BLaER1 treated with 17β-estradiol and CSF1 and Interleukin-3, amounts not matched to agents 10 nM and 100 nM (cell line): ENCODE measurements at regions not wholly inside any gene's neighbourhood (a gene's known extent, or its start where the extent isn't known, plus 50 kb on each side); places are given as distances from the start of the nearest gene placed in this dataset.

Experiments used
- H3K27ac ChIP-seq, 11 experiments: shearing (Covaris generic); formaldehyde crosslinking; 2 replicates each; pipeline ENCODE4 v1.8.1; 2022
- H3K27me3 ChIP-seq, 11 experiments: shearing (Covaris generic); formaldehyde crosslinking; 2 replicates each; pipeline ENCODE4 v1.8.1; 2022
- H3K36me3 ChIP-seq, 11 experiments: shearing (Covaris generic); formaldehyde crosslinking; 2 replicates each; pipeline ENCODE4 v1.8.1; 2022
- H3K4me1 ChIP-seq, 10 experiments: shearing (Covaris generic); formaldehyde crosslinking; 2 replicates each; pipeline ENCODE4 v1.8.1; 2022
- H3K4me2 ChIP-seq, 11 experiments: shearing (Covaris generic); formaldehyde crosslinking; 2 replicates each; pipeline ENCODE4 v1.8.1; 2022
- H3K4me3 ChIP-seq, 10 experiments: shearing (Covaris generic); formaldehyde crosslinking; 2 replicates each; pipeline ENCODE4 v1.8.1; 2022
- H3K9ac ChIP-seq, 11 experiments: shearing (Covaris generic); formaldehyde crosslinking; 2 replicates each; pipeline ENCODE4 v1.8.1; 2022
- H3K9me3 ChIP-seq, 11 experiments: shearing (Covaris generic); formaldehyde crosslinking; replicated peaks in 1 of 11; 2 replicates each; pipeline ENCODE4 v1.8.1; 2022
- H4K20me1 ChIP-seq, 11 experiments: shearing (Covaris generic); formaldehyde crosslinking; 2 replicates each; pipeline ENCODE4 v1.8.1; 2022
- Cebpa-rat ChIP-seq, 11 experiments: shearing (Covaris generic); IDR thresholded peaks; 2 replicates each; pipeline ENCODE4 v1.8.1; 2022

GRCh38 chr5:19143935-19144334 lies 844.1 kb downstream of the CDH18 start:
- no peak overlapping the region for H3K4me3 ChIP-seq
- H3K9me3 ChIP-seq = no peaks in the 10 kb centered on the region
- no peak overlapping the region for H3K4me2 ChIP-seq
- no peak overlapping the region for H3K9ac ChIP-seq
- H3K27ac ChIP-seq = no peak overlapping the region
- no peaks in the 10 kb centered on the region for H3K27me3 ChIP-seq
- no peak for TF ChIP-seq Cebpa-rat (IDR thresholded peaks at IDR 0.05)
- H3K36me3 ChIP-seq = no peaks in the 10 kb centered on the region
- H3K4me1 ChIP-seq = no peaks in the 10 kb centered on the region
- H4K20me1 ChIP-seq = no peaks in the 10 kb centered on the region

DNA sequence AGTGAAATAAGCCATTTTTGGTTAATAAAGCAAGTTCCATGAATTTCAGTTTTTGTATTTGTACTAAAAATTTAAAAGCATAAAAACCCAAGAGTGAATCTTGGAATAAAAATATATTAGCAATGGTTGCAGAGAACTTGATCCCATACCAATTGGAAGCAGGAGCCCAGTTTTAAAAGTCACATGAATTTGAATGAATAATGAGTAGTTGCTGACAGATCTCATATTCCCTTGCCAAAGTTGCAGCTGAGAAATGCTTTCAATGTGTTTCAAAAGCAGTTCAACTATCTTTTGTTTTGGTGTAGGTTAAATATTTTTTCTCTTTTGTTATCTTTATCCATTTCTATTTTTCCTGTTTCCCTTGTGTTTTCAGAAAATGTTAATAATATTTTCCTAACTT lies 818.6 kb downstream of the CDH18 start:
- no peaks in the 10 kb centered on the region for H3K27me3 ChIP-seq
- no peaks in the 10 kb centered on the region for H3K36me3 ChIP-seq
- no peak overlapping the region for H3K9ac ChIP-seq
- no peaks in the 10 kb centered on the region for H4K20me1 ChIP-seq
- H3K4me3 ChIP-seq = no peak overlapping the region
- H3K4me1 ChIP-seq = no peaks in the 10 kb centered on the region
- no peaks in the 10 kb centered on the region for H3K9me3 ChIP-seq
- no peak for TF ChIP-seq Cebpa-rat (IDR thresholded peaks at IDR 0.05)
- no peak overlapping the region for H3K27ac ChIP-seq
- H3K4me2 ChIP-seq = no peak overlapping the region

- no peaks in the 10 kb centered on the region for H3K9me3 ChIP-seq
- no peaks in the 10 kb centered on the region for H3K4me1 ChIP-seq
- H3K4me2 ChIP-seq = no peak overlapping the region
- no peak overlapping the region for H3K9ac ChIP-seq
- no peaks in the 10 kb centered on the region for H3K27me3 ChIP-seq
- no peaks in the 10 kb centered on the region for H4K20me1 ChIP-seq
- H3K36me3 ChIP-seq = no peaks in the 10 kb centered on the region
- no peak overlapping the region for H3K4me3 ChIP-seq
- TF ChIP-seq Cebpa-rat (IDR thresholded peaks at IDR 0.05) = no peak
- H3K27ac ChIP-seq = no peak overlapping the region
These were observed 815.0 kb downstream of the CDH18 start for GRCh38 chr5:19172926-19173470.

- Histone ChIP-seq H3K9ac (no peak overlapping the region), H3K4me2 (no peak overlapping the region), H3K36me3 (no peaks in the 10 kb centered on the region), H3K9me3 (no peaks in the 10 kb centered on the region), H4K20me1 (no peaks in the 10 kb centered on the region), H3K4me1 (no peaks in the 10 kb centered on the region), H3K4me3 (no peak overlapping the region), H3K27me3 (no peaks in the 10 kb centered on the region), H3K27ac (no peak overlapping the region)
- TF ChIP-seq Cebpa-rat (IDR thresholded peaks at IDR 0.05) = no peak
These were observed 812.0 kb downstream of the CDH18 start for GRCh38 chr5:19175776-19176570.

DNA sequence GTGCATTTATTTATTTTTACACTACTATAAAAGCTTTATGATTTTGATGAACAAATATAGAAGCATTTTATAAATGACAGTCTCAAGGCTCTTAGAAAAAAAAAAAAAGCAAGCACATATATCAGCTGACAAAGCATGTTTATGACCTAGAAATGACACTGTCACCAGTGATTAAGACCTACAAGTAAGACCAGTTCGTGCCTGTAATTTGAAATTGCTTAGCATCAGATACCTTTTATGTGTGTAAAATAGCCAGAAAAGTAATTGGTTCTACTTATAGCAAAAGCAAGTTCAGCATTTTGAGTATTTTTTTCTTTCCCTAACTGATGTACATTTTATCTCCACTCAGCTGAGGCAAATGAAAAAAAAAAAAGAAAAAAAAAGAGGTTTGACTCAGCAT lies 808.4 kb downstream of the CDH18 start:
- H3K36me3 ChIP-seq = no peaks in the 10 kb centered on the region
- no peak overlapping the region for H3K4me2 ChIP-seq
- no peak overlapping the region for H3K4me3 ChIP-seq
- H3K4me1 ChIP-seq = no peaks in the 10 kb centered on the region
- no peaks in the 10 kb centered on the region for H3K27me3 ChIP-seq
- H3K27ac ChIP-seq = no peak overlapping the region
- H4K20me1 ChIP-seq = no peaks in the 10 kb centered on the region; a peak in 1 of 22 replicates
- no peak overlapping the region for H3K9ac ChIP-seq
- no peak for TF ChIP-seq Cebpa-rat (IDR thresholded peaks at IDR 0.05)
- no peaks in the 10 kb centered on the region for H3K9me3 ChIP-seq

GRCh38 chr5:19189176-19189575 lies 798.8 kb downstream of the CDH18 start:
- no peaks in the 10 kb centered on the region for H3K36me3 ChIP-seq
- H3K9ac ChIP-seq = no peak overlapping the region
- no peaks in the 10 kb centered on the region for H3K27me3 ChIP-seq
- no peak for TF ChIP-seq Cebpa-rat (IDR thresholded peaks at IDR 0.05)
- H3K4me1 ChIP-seq = no peaks in the 10 kb centered on the region
- H3K9me3 ChIP-seq = peaks cover 0 to 4% (median 0%) of the 10 kb centered on the region in 11 experiments; a peak in 1 of 22 replicates
- no peaks in the 10 kb centered on the region; a peak in 1 of 22 replicates for H4K20me1 ChIP-seq
- no peak overlapping the region for H3K4me3 ChIP-seq
- H3K4me2 ChIP-seq = no peak overlapping the region
- H3K27ac ChIP-seq = no peak overlapping the region

DNA sequence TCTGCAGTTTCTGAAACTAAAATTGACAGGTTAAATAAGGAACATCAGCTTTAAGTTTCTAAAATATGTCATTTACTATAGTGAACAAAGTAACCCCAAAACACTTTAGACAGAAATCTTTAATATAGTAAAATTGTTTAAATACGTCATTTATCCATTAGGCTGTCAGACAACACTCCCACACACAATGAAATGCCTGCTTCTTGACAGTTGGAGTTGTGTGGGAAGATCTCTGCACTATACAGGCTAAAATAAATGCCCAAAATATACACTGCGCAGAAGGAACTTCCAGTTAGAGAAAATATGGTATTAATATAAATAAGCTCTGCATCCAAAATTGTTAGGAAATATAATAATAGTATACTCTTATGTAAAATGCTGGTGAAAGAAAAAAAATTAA lies 794.4 kb downstream of the CDH18 start:
- no peak overlapping the region for H3K27ac ChIP-seq
- no peaks in the 10 kb centered on the region for H3K9me3 ChIP-seq
- TF ChIP-seq Cebpa-rat (IDR thresholded peaks at IDR 0.05) = no peak
- no peaks in the 10 kb centered on the region for H3K27me3 ChIP-seq
- no peak overlapping the region for H3K9ac ChIP-seq
- H3K36me3 ChIP-seq = no peaks in the 10 kb centered on the region
- no peak overlapping the region for H3K4me3 ChIP-seq
- H4K20me1 ChIP-seq = no peaks in the 10 kb centered on the region
- H3K4me2 ChIP-seq = no peak overlapping the region
- H3K4me1 ChIP-seq = no peaks in the 10 kb centered on the region

GRCh38 chr5:19196631-19197030 lies 791.4 kb downstream of the CDH18 start:
- Histone ChIP-seq H4K20me1 (no peaks in the 10 kb centered on the region), H3K4me1 (no peaks in the 10 kb centered on the region), H3K36me3 (no peaks in the 10 kb centered on the region), H3K4me3 (no peak overlapping the region), H3K4me2 (no peak overlapping the region), H3K27me3 (no peaks in the 10 kb centered on the region), H3K27ac (no peak overlapping the region), H3K9ac (no peak overlapping the region), H3K9me3 (no peaks in the 10 kb centered on the region)
- no peak for TF ChIP-seq Cebpa-rat (IDR thresholded peaks at IDR 0.05)

DNA sequence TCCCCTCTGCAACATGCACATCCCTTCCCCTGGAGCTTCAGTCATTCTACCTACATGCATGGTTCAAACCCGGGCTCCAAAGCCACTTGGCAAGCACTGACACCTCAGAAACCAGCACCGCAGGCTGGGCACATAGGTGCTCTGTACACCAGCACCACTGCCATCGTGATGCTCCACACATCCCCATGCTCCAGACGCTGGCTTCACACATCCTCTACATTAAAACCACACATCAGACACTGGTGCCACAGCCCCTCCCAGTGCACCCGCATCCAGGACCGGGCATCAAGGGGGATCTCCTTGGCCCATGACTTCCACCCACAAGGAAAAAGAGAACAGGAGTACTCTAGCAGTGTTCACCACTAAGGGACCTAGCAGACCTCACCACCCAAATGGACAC lies 787.7 kb downstream of the CDH18 start:
- no peaks in the 10 kb centered on the region for H3K36me3 ChIP-seq
- H3K27ac ChIP-seq = no peak overlapping the region
- H4K20me1 ChIP-seq = no peaks in the 10 kb centered on the region
- no peak overlapping the region for H3K4me2 ChIP-seq
- no peaks in the 10 kb centered on the region for H3K4me1 ChIP-seq
- H3K9ac ChIP-seq = no peak overlapping the region
- no peaks in the 10 kb centered on the region for H3K27me3 ChIP-seq
- H3K9me3 ChIP-seq = no peaks in the 10 kb centered on the region
- no peak for TF ChIP-seq Cebpa-rat (IDR thresholded peaks at IDR 0.05)
- H3K4me3 ChIP-seq = no peak overlapping the region

GRCh38 chr5:19208397-19208796 lies 779.6 kb downstream of the CDH18 start:
- Histone ChIP-seq H4K20me1 (no peaks in the 10 kb centered on the region), H3K9me3 (no peaks in the 10 kb centered on the region), H3K4me2 (no peak overlapping the region), H3K27me3 (no peaks in the 10 kb centered on the region), H3K27ac (no peak overlapping the region), H3K4me3 (no peak overlapping the region), H3K4me1 (no peaks in the 10 kb centered on the region), H3K36me3 (no peaks in the 10 kb centered on the region), H3K9ac (no peak overlapping the region)
- TF ChIP-seq Cebpa-rat (IDR thresholded peaks at IDR 0.05) = no peak
